ENCODE measurements at regions not wholly inside any gene's neighbourhood (a gene's known extent, or its start where the extent isn't known, plus 50 kb on each side); places are given as distances from the start of the nearest gene placed in this dataset.

DNA sequence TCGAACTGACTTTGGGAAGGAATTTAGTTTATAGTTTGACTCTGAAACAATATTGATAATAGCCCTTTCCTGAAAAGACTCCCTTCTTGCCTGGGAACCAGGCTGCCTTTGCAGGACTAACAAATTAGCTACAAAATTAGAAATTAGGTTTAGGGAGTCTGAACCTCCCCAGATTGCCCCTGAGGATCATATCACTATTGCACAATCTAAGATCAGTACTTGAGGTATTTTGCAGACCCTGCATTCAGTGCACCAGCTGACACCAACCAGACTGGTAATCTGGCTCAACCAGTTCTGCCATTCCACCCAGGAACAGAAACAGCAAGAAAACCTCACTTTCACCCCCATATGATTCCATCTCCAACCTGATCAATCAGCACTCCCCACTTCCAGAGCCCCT lies 131.8 kb upstream of the GALNT5 start:
- TF ChIP-seq, protein P1, sequence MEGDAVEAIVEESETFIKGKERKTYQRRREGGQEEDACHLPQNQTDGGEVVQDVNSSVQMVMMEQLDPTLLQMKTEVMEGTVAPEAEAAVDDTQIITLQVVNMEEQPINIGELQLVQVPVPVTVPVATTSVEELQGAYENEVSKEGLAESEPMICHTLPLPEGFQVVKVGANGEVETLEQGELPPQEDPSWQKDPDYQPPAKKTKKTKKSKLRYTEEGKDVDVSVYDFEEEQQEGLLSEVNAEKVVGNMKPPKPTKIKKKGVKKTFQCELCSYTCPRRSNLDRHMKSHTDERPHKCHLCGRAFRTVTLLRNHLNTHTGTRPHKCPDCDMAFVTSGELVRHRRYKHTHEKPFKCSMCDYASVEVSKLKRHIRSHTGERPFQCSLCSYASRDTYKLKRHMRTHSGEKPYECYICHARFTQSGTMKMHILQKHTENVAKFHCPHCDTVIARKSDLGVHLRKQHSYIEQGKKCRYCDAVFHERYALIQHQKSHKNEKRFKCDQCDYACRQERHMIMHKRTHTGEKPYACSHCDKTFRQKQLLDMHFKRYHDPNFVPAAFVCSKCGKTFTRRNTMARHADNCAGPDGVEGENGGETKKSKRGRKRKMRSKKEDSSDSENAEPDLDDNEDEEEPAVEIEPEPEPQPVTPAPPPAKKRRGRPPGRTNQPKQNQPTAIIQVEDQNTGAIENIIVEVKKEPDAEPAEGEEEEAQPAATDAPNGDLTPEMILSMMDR (IDR thresholded peaks at IDR 0.05): no peak
- no peak for TF ChIP-seq ZFX (IDR thresholded peaks at IDR 0.05; ENCODE audit: borderline replicate concordance)

Measured in 22Rv1 (cell line).